Gastrocnemius medialis (tissue), 4 donors: ENCODE measurements at regions not wholly inside any gene's neighbourhood (a gene's known extent, or its start where the extent isn't known, plus 50 kb on each side); places are given as distances from the start of the nearest gene placed in this dataset.

Experiments used
- POLR2A ChIP-seq, 2 donors: fragments of 450-650 bp; IDR thresholded peaks; one replicate each; pipeline ENCODE4 v1.6.1; 2017; ENCODE audit warnings: antibody characterized with exemption in 2 of 2, mild to moderate bottlenecking in 2 of 2, moderate library complexity in 2 of 2
- TF ChIP-seq, protein P1 (sequence below), 5 experiments: fragments of 450-650 bp in 3 of 5; fragments of 200-600 bp in 2 of 5; sonication (generic) in 2 of 5; IDR thresholded peaks in 4 of 5; conservative IDR thresholded peaks in 1 of 5; 1 replicate in 4 of 5; 2 replicates in 1 of 5; pipeline ENCODE4 v1.5.1; 2016 to 2019; ENCODE audit warnings: antibody characterized with exemption in 5 of 5, mild to moderate bottlenecking in 3 of 5, moderate library complexity in 3 of 5

DNA sequence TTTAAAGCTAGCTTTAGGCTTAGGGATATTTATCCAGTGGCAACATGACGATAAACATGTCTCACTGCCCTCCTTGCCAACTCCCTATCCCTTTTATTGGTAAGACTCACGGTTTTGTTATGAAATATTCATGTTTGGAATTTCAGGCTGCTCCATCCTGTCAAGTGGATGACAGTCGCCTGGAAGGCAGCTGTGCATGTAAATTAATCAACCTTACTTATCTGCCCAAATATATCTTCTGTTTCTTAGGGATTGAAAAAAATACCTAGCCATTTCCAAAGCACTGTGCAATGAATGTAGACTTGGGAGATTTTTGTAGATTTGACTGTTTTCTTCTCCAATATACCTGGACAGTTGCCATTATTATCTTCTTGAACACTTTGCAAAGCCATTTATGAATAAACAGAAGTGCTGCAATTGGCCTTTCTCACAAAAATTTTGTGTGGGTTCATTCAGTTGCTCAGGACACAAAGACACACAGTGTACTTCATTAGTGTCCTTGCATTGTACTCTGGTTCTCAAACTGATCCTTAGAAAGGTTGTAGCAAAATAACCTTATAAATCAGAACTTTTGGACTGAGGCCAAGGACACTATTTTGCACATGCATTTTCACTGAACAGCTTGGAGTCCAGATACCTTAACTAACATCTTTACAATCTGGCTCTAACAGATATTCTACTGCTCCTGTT is 889.4 kb upstream of the SEMA6A start:
- TF ChIP-seq, protein P1, sequence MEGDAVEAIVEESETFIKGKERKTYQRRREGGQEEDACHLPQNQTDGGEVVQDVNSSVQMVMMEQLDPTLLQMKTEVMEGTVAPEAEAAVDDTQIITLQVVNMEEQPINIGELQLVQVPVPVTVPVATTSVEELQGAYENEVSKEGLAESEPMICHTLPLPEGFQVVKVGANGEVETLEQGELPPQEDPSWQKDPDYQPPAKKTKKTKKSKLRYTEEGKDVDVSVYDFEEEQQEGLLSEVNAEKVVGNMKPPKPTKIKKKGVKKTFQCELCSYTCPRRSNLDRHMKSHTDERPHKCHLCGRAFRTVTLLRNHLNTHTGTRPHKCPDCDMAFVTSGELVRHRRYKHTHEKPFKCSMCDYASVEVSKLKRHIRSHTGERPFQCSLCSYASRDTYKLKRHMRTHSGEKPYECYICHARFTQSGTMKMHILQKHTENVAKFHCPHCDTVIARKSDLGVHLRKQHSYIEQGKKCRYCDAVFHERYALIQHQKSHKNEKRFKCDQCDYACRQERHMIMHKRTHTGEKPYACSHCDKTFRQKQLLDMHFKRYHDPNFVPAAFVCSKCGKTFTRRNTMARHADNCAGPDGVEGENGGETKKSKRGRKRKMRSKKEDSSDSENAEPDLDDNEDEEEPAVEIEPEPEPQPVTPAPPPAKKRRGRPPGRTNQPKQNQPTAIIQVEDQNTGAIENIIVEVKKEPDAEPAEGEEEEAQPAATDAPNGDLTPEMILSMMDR (IDR thresholded peaks at IDR 0.05 in 4 of 5, conservative IDR thresholded peaks at IDR 0.05 in 1 of 5) = no peak
- no peak for TF ChIP-seq POLR2A (IDR thresholded peaks at IDR 0.05)
